Neural cell (in vitro differentiated cells): ENCODE measurements at regions not wholly inside any gene's neighbourhood (a gene's known extent, or its start where the extent isn't known, plus 50 kb on each side); places are given as distances from the start of the nearest gene placed in this dataset.

Source experiments
- H2AFZ ChIP-seq: fragments of 200-600, 300-800 bp; sonication (generic), shearing (Covaris generic); 2 replicates; pipeline ENCODE4 v1.6.0; 2014; ENCODE audit warnings: low read depth, mild to moderate bottlenecking, antibody characterized with exemption, low read length, moderate library complexity
- H3F3A ChIP-seq: fragments of 200-600 bp; shearing (Covaris generic); 2 replicates; pipeline ENCODE4 v1.6.1; 2016; ENCODE audit warnings: mild to moderate bottlenecking, moderate library complexity, mixed read lengths, antibody characterized with exemption, low read length; ENCODE audit not compliant: insufficient read depth, poor library complexity, severe bottlenecking
- H3K27ac ChIP-seq: fragments of 200-600, 300-800 bp; sonication (generic), shearing (Covaris generic); 2 replicates; pipeline ENCODE4 v1.5.1; 2014; ENCODE audit warnings: mild to moderate bottlenecking, low read length, moderate library complexity
- H3K27me3 ChIP-seq: fragments of 300-800, 200-600 bp; sonication (generic), shearing (Covaris generic); 2 replicates; pipeline ENCODE4 v1.6.0; 2014; ENCODE audit warnings: mild to moderate bottlenecking, low read depth, low read length, moderate library complexity; ENCODE audit not compliant: insufficient read depth
- H3K36me3 ChIP-seq: fragments of 300-800, 200-600 bp; sonication (generic), shearing (Covaris generic); 2 replicates; pipeline ENCODE4 v1.5.1; 2014; ENCODE audit warnings: mild to moderate bottlenecking, antibody characterized with exemption, low read length, moderate library complexity; ENCODE audit not compliant: insufficient read depth
- H3K4me2 ChIP-seq: fragments of 300-800, 200-600 bp; sonication (generic), shearing (Covaris generic); 2 replicates; pipeline ENCODE4 v1.6.0; 2014; ENCODE audit warnings: mild to moderate bottlenecking, low read length
- H3K4me3 ChIP-seq: fragments of 300-800, 200-600 bp; sonication (generic), shearing (Covaris generic); 2 replicates; pipeline ENCODE4 v1.5.1; 2014; ENCODE audit warnings: mild to moderate bottlenecking, low read length, moderate library complexity
- H3K79me2 ChIP-seq: fragments of 200-600 bp; shearing (Covaris generic); replicated peaks from 2 replicates; pipeline ENCODE4 v1.6.0; 2014; ENCODE audit warnings: mild to moderate bottlenecking, low read length, moderate library complexity; ENCODE audit not compliant: insufficient read depth
- H3K9ac ChIP-seq: fragments of 300-800, 200-600 bp; sonication (generic), shearing (Covaris generic); 2 replicates; pipeline ENCODE4 v1.6.1; 2016; ENCODE audit warnings: mild to moderate bottlenecking, low read length, mixed read lengths
- H3K9me2 ChIP-seq: fragments of 200-600 bp; shearing (Covaris generic); 2 replicates; pipeline ENCODE4 v1.6.1; 2016; ENCODE audit warnings: mild to moderate bottlenecking, low read length, mixed read lengths; ENCODE audit not compliant: insufficient read depth
- H3K9me3 ChIP-seq: fragments of 200-600, 300-800 bp; sonication (generic), shearing (Covaris generic); 2 replicates; pipeline ENCODE4 v1.6.1; 2016; ENCODE audit warnings: mild to moderate bottlenecking, mixed run types, low read length, moderate library complexity, mixed read lengths
- H4K20me1 ChIP-seq: fragments of 200-600 bp; shearing (Covaris generic); 2 replicates; pipeline ENCODE4 v1.6.1; 2016; ENCODE audit warnings: mild to moderate bottlenecking, mixed run types; ENCODE audit not compliant: insufficient read depth
- EP300 ChIP-seq: fragments of 450-650 bp; conservative IDR thresholded peaks from 2 replicates; pipeline ENCODE4 v1.6.1; 2014; ENCODE audit warnings: antibody characterized with exemption, mild to moderate bottlenecking, moderate library complexity; ENCODE audit not compliant: poor library complexity, severe bottlenecking
- EZH2 ChIP-seq: fragments of 200-600, 300-800 bp; shearing (Covaris generic), sonication (generic); IDR thresholded peaks from 2 replicates; pipeline ENCODE4 v1.6.1; 2014; ENCODE audit warnings: antibody characterized with exemption, low read length, borderline replicate concordance, mild to moderate bottlenecking; ENCODE audit not compliant: insufficient read depth, poor library complexity, severe bottlenecking
- MXI1 ChIP-seq: fragments of 450-650 bp; conservative IDR thresholded peaks from 2 replicates; pipeline ENCODE4 v1.6.1; 2014; ENCODE audit warnings: antibody characterized with exemption, mild to moderate bottlenecking; ENCODE audit not compliant: poor library complexity, severe bottlenecking
- POLR2AphosphoS5 ChIP-seq: IDR thresholded peaks from 2 replicates; pipeline ENCODE4 v1.6.1; 2012
- RAD21 ChIP-seq: fragments of 450-650 bp; conservative IDR thresholded peaks from 2 replicates; pipeline ENCODE4 v1.6.1; 2014; ENCODE audit warnings: antibody characterized with exemption, mild to moderate bottlenecking, moderate library complexity
- REST ChIP-seq: IDR thresholded peaks from 2 replicates; pipeline ENCODE4 v1.6.1; 2012; ENCODE audit warnings: borderline replicate concordance
- SMC3 ChIP-seq: fragments of 450-650 bp; conservative IDR thresholded peaks from 2 replicates; pipeline ENCODE4 v1.6.1; 2014; ENCODE audit warnings: antibody characterized with exemption, mild to moderate bottlenecking, moderate library complexity; ENCODE audit not compliant: poor library complexity
- TAF1 ChIP-seq: IDR thresholded peaks from 2 replicates; pipeline ENCODE4 v1.6.1; 2012; ENCODE audit warnings: low read depth
- TF ChIP-seq, protein P1 (sequence below): fragments of 450-650 bp; IDR thresholded peaks from 2 replicates; pipeline ENCODE4 v1.5.1; 2014; ENCODE audit warnings: antibody characterized with exemption, mild to moderate bottlenecking, moderate library complexity; ENCODE audit not compliant: poor library complexity, severe bottlenecking

DNA sequence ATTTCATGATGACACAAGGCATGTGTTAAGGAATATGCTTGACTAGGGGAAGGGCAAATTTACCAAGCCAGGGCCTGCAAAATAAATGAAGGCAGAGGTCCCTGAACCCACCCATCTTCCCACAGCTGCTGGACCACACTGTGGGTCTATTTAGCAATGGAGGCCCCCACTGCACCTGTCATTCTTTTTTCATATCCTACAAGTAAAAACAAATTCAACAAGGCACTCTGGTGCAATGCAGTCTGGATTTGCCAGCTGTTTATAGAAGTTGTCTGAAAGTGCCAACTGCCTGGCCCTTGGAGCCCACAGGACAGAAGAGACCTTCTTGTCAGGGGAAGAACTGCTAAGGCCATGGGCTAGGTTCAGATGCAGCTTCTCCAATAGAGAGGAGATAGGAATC lies 112.8 kb upstream of the ATL2 start:
- H3K27ac ChIP-seq = no peak overlapping the region
- H2AFZ ChIP-seq = no peak overlapping the region
- H3K9me2 ChIP-seq = no peaks in the 10 kb centered on the region
- no peak overlapping the region for H3K4me3 ChIP-seq
- TF ChIP-seq TAF1 = no peak
- TF ChIP-seq MXI1 = no peak
- TF ChIP-seq, protein P1, sequence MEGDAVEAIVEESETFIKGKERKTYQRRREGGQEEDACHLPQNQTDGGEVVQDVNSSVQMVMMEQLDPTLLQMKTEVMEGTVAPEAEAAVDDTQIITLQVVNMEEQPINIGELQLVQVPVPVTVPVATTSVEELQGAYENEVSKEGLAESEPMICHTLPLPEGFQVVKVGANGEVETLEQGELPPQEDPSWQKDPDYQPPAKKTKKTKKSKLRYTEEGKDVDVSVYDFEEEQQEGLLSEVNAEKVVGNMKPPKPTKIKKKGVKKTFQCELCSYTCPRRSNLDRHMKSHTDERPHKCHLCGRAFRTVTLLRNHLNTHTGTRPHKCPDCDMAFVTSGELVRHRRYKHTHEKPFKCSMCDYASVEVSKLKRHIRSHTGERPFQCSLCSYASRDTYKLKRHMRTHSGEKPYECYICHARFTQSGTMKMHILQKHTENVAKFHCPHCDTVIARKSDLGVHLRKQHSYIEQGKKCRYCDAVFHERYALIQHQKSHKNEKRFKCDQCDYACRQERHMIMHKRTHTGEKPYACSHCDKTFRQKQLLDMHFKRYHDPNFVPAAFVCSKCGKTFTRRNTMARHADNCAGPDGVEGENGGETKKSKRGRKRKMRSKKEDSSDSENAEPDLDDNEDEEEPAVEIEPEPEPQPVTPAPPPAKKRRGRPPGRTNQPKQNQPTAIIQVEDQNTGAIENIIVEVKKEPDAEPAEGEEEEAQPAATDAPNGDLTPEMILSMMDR = no peak
- TF ChIP-seq POLR2AphosphoS5 = no peak
- TF ChIP-seq REST = no peak
- TF ChIP-seq RAD21 = no peak
- TF ChIP-seq EP300 = no peak
- TF ChIP-seq EZH2 = no peak
- TF ChIP-seq SMC3 = no peak
- no peaks in the 10 kb centered on the region for H3K27me3 ChIP-seq
- H3K4me2 ChIP-seq = no peak overlapping the region
- no peaks in the 10 kb centered on the region for H3K9me3 ChIP-seq
- no peaks in the 10 kb centered on the region for H3F3A ChIP-seq
- no peak overlapping the region for H3K9ac ChIP-seq
- no peaks in the 10 kb centered on the region for H3K36me3 ChIP-seq
- H4K20me1 ChIP-seq = no peaks in the 10 kb centered on the region
- no peaks in the 10 kb centered on the region for H3K79me2 ChIP-seq

DNA sequence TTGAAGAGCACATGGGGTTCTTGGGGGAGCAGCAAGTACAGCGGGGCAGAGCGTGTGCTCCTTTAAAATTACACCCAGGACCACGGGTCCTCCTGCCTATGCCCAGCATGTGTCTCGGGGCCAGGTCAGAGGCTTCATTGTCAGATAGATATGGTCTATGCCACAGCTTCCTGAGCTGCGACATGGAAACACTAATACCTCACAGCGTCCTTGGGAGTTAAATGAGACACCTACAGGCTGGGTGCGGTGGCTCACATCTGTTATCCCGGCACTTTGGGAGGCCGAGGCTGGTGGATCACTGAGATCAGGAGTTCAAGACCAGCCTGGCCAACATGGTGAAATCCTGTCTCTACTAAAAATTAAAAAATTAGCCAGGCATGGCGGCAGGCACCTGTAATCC lies 110.8 kb upstream of the ATL2 start:
- no peak overlapping the region for H3K9ac ChIP-seq
- no peaks in the 10 kb centered on the region for H3F3A ChIP-seq
- no peaks in the 10 kb centered on the region for H3K9me3 ChIP-seq
- no peak overlapping the region for H3K4me3 ChIP-seq
- no peaks in the 10 kb centered on the region for H3K27me3 ChIP-seq
- H4K20me1 ChIP-seq = no peaks in the 10 kb centered on the region
- no peak overlapping the region for H3K27ac ChIP-seq
- H2AFZ ChIP-seq = no peak overlapping the region
- H3K36me3 ChIP-seq = no peaks in the 10 kb centered on the region
- H3K4me2 ChIP-seq = no peak overlapping the region
- no peaks in the 10 kb centered on the region for H3K9me2 ChIP-seq
- no peaks in the 10 kb centered on the region for H3K79me2 ChIP-seq
- no peak for TF ChIP-seq POLR2AphosphoS5
